Retinal pigment epithelial cell (primary cell): ENCODE measurements at regions not wholly inside any gene's neighbourhood (a gene's known extent, or its start where the extent isn't known, plus 50 kb on each side); places are given as distances from the start of the nearest gene placed in this dataset.
"Not testable (repeated sequence)": the region's sequence is repeated elsewhere in the genome, so short reads cannot be mapped to it uniquely, and the experiment has no call there.

ENCODE experiments used
- DNase-seq: peaks from one replicate; pipeline ENCODE4 v3.0.0-alpha.2; 2010; ENCODE audit warnings: low read depth
- H3K4me3 ChIP-seq: 2 replicates; pipeline ENCODE4 v1.5.1; 2011; ENCODE audit warnings: mild to moderate bottlenecking, low read length, control low read depth, moderate library complexity
- TF ChIP-seq, protein P1 (sequence below): conservative IDR thresholded peaks from 2 replicates; pipeline ENCODE4 v1.5.1; 2011; ENCODE audit warnings: low read depth, low read length, control low read depth, inconsistent platforms

- TF ChIP-seq, protein P1, sequence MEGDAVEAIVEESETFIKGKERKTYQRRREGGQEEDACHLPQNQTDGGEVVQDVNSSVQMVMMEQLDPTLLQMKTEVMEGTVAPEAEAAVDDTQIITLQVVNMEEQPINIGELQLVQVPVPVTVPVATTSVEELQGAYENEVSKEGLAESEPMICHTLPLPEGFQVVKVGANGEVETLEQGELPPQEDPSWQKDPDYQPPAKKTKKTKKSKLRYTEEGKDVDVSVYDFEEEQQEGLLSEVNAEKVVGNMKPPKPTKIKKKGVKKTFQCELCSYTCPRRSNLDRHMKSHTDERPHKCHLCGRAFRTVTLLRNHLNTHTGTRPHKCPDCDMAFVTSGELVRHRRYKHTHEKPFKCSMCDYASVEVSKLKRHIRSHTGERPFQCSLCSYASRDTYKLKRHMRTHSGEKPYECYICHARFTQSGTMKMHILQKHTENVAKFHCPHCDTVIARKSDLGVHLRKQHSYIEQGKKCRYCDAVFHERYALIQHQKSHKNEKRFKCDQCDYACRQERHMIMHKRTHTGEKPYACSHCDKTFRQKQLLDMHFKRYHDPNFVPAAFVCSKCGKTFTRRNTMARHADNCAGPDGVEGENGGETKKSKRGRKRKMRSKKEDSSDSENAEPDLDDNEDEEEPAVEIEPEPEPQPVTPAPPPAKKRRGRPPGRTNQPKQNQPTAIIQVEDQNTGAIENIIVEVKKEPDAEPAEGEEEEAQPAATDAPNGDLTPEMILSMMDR: no peak
- no peak for DNase-seq
Observed at GRCh38 chr5:119752921-119753886, 123.8 kb downstream of the FAM170A start.

DNA sequence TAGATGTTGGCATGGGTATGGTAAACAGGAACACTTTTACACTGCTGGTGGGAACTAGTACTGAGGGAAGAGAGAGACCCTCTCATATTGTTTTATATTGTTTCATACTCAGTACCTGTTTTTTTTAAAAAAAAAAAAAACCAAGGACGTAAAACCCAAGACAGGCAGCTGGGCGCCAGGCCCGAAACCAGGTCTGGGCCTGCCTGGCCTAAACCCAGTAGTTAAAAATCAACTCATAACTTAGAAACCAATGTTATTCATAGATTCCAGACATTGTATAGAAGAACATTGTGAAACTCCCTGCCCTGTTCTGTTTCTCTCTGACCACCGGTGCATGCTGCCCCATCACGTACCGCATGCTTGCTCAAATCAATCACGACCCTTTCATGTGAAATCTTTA lies 125.5 kb downstream of the FAM170A start:
- not testable (repeated sequence) for DNase-seq, H3K4me3 ChIP-seq

More at GRCh38 chr5:119752921-119753886, 123.8 kb downstream of the FAM170A start:
- no peak overlapping the region for H3K4me3 ChIP-seq

- no peak overlapping the region for H3K4me3 ChIP-seq
- TF ChIP-seq, protein P1: no peak
- no peak for DNase-seq
Observed at GRCh38 chr5:119757276-119757675, 127.9 kb downstream of the FAM170A start.

DNA sequence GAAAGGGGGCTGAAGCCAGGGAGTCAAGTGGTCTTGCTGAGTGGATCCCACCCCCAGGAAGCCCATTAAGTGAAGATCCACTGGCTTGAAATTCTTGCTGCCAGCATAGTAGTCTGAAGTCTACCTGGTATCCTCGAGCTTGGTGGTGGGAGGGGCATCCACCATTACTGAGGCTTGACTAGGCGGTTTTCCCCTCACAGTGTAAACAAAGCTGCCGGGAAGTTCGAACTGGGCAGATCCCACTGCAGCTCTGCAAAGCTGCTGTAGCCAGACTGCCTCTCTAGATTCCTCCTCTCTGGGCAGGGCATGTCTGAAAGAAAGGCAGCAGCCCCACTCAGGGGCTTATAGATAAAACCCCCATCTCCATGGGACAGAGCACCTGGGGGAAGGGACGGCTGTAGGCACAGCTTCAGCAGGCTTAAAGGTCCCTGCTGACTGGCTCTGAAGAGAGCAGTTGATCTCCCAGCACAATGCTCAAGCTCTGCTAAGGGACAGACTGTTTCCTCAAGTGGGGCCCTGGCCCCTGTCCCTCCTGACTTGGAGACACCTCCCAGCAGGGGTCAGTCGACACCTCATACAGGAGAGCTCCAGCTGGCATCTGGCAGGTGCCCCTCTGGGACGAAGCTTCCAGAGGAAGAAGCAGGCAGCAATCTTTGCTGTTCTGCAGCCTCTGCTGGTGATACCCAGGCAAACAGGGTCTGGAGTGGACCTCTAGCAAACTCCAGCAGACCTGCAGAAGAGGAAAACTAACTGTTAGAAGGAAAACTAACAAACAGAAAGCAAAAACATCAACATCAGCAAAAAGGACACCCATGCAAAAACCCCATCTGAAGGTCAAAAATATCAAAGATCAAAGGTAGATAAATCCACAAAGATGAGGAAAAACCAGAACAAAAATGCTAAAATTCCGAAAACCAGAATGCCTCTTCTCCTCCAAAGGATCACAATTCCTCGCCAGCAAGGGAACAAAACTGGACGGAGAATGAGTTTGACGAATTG lies 140.6 kb downstream of the FAM170A start:
- H3K4me3 ChIP-seq, DNase-seq: not testable (repeated sequence)

- not testable (repeated sequence) for DNase-seq, H3K4me3 ChIP-seq
Observed at GRCh38 chr5:119780145-119780544, 150.8 kb downstream of the FAM170A start.

DNA sequence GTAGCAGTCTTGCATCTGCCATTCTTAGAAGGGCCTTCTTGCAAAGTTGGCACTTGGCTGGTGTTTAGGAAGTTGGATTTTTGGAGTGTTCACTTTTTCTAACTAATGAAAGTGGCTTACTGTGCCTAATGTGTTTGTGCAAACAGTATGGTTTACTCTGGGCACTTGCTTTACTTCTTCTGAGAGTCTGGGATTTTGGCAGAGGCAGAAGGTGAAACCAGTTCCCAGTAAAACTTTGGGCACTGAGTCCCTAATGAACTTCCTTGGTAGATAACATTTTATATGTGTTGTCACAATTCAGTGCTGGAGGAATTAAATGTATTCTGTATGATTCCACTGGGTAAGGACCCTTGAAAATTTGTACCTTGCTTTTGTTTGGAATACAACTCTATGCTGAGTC lies 155.7 kb downstream of the FAM170A start:
- H3K4me3 ChIP-seq: no peak overlapping the region
- DNase-seq: no peak
- TF ChIP-seq, protein P1: no peak

DNA sequence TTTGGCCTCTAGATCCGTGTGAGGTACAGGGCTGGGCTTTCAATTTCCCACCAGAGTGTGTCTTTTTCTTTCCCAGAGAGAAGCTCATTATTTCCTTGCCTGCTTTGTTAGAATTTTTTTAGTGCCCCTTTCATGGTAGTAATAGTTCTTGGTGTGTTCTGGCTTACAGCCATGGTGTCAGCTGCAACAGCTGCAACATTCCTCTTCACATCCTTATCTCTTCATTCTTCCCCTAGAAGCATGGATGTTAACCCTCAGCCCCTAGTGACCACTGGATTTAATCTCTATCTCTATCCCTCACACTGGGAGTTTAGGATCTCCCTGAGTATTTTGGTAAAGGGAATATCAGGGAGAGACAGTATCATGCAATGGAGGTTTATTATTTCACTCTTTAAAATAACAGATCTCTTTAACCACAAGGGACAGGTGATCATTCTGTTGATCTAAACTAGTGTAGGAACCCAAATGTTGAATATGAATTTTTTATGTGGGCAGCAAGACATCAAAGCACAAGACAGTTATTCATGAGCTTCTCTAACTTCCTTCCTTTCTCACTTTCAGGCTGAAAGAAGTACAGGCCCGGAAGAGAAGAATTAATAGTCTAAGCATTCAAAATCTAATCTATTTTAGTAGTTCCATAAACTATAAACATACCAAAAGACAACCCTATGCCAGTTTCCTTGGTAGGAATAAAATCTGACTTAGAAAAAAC lies 160.2 kb downstream of the FAM170A start:
- TF ChIP-seq, protein P1: no peak
- no peak for DNase-seq
- no peak overlapping the region for H3K4me3 ChIP-seq
